Activated naive CD4-positive, alpha-beta T cell treated with anti-CD3 and anti-CD28 coated beads, Interleukin-2, amount 50 U/mL, for 72 hours (primary cell): ENCODE measurements at regions not wholly inside any gene's neighbourhood (a gene's known extent, or its start where the extent isn't known, plus 50 kb on each side); places are given as distances from the start of the nearest gene placed in this dataset.
"Not testable (repeated sequence)": the region's sequence is repeated elsewhere in the genome, so short reads cannot be mapped to it uniquely, and the experiment has no call there.

Source experiments
- ATAC-seq, 2 donors: fragments of 150-1000 bp; cut with Tn5 transposase; 2 replicates each; pipeline ENCODE4 v1.10.0; 2021; ENCODE audit warnings: mild to moderate bottlenecking in 2 of 2, moderate library complexity in 2 of 2
- DNase-seq, 2 donors: peaks; one replicate each; pipeline ENCODE4 v3.0.0; 2021 to 2022; ENCODE audit warnings: low spot score in 2 of 2
- H3K27ac Mint-ChIP-seq, 2 donors: one replicate each; pipeline ENCODE4 v1.8.0; 2022; ENCODE audit warnings: mild to moderate bottlenecking in 2 of 2, mixed read lengths in 2 of 2
- H3K36me3 Mint-ChIP-seq, 2 donors: one replicate each; pipeline ENCODE4 v1.8.0; 2022; ENCODE audit warnings: mixed read lengths in 2 of 2
- H3K9me3 Mint-ChIP-seq, 2 donors: one replicate each; pipeline ENCODE4 v1.8.0; 2022; ENCODE audit warnings: mixed read lengths in 2 of 2

- Mint-ChIP-seq H3K9me3 (peaks cover 9 to 22% of the 10 kb centered on the region in 2 donors), H3K27ac (no peak overlapping the region), H3K36me3 (peaks cover 7 to 9% of the 10 kb centered on the region in 2 donors)
- ATAC-seq (no peak), DNase-seq (no peak)
Observed at GRCh38 chr14:27528328-27528727, 930.5 kb upstream of the NOVA1 start.

GRCh38 chr14:27536748-27537147 lies 938.9 kb upstream of the NOVA1 start:
- DNase-seq (no peak), ATAC-seq (no peak)
- Mint-ChIP-seq H3K27ac (no peak overlapping the region), H3K36me3 (peaks cover 0 to 13% of the 10 kb centered on the region in 2 donors), H3K9me3 (peaks cover 12 to 35% of the 10 kb centered on the region in 2 donors)

GRCh38 chr14:27546111-27546510 lies 948.3 kb upstream of the NOVA1 start:
- Mint-ChIP-seq H3K9me3 (peaks cover 14 to 23% of the 10 kb centered on the region in 2 donors), H3K36me3 (peaks cover 0 to 8% of the 10 kb centered on the region in 2 donors), H3K27ac (no peak overlapping the region)
- DNase-seq (no peak), ATAC-seq (no peak)

GRCh38 chr14:27553790-27554189 lies 956.0 kb upstream of the NOVA1 start:
- Mint-ChIP-seq H3K27ac (no peak overlapping the region), H3K36me3 (no peaks in the 10 kb centered on the region), H3K9me3 (peaks cover 13 to 20% of the 10 kb centered on the region in 2 donors)
- ATAC-seq (no peak), DNase-seq (no peak)

GRCh38 chr14:27557445-27557844 lies 959.6 kb upstream of the NOVA1 start:
- ATAC-seq (no peak), DNase-seq (no peak)
- H3K9me3 Mint-ChIP-seq = peaks cover 6 to 8% of the 10 kb centered on the region in 2 donors
- no peaks in the 10 kb centered on the region for H3K36me3 Mint-ChIP-seq
- no peak overlapping the region for H3K27ac Mint-ChIP-seq

- Mint-ChIP-seq H3K9me3 (peaks cover 6 to 8% of the 10 kb centered on the region in 2 donors), H3K36me3 (no peaks in the 10 kb centered on the region), H3K27ac (no peak overlapping the region)
- DNase-seq (no peak), ATAC-seq (no peak)
Observed at GRCh38 chr14:27559848-27560247, 962.0 kb upstream of the NOVA1 start.

- ATAC-seq = no peak
- no peak for DNase-seq
- no peaks in the 10 kb centered on the region for H3K36me3 Mint-ChIP-seq
- H3K9me3 Mint-ChIP-seq = peaks cover 6 to 7% of the 10 kb centered on the region in 2 donors
- H3K27ac Mint-ChIP-seq = no peak overlapping the region
Observed at GRCh38 chr14:27566843-27567382, 969.1 kb upstream of the NOVA1 start.

- DNase-seq (no peak), ATAC-seq (no peak)
- peaks cover 0 to 18% of the 10 kb centered on the region in 2 donors for H3K36me3 Mint-ChIP-seq
- peaks cover 21 to 40% of the 10 kb centered on the region in 2 donors for H3K9me3 Mint-ChIP-seq
- H3K27ac Mint-ChIP-seq = no peak overlapping the region
Observed at GRCh38 chr14:27573018-27573417, 975.2 kb upstream of the NOVA1 start.

GRCh38 chr14:27587103-27587502 lies 989.3 kb upstream of the NOVA1 start:
- H3K36me3 Mint-ChIP-seq = peaks cover 0 to 4% of the 10 kb centered on the region in 2 donors
- no peak for ATAC-seq
- DNase-seq = no peak
- peaks cover 13 to 18% of the 10 kb centered on the region in 2 donors for H3K9me3 Mint-ChIP-seq
- H3K27ac Mint-ChIP-seq = no peak overlapping the region

GRCh38 chr14:27605282-27605681 lies 1007.4 kb upstream of the NOVA1 start:
- peaks cover under 1 to 21% of the 10 kb centered on the region in 2 donors for H3K9me3 Mint-ChIP-seq
- no peak overlapping the region for H3K27ac Mint-ChIP-seq
- DNase-seq = no peak
- no peak for ATAC-seq
- peaks cover 0 to 7% of the 10 kb centered on the region in 2 donors for H3K36me3 Mint-ChIP-seq

- no peak overlapping the region for H3K27ac Mint-ChIP-seq
- H3K36me3 Mint-ChIP-seq = peaks cover 0 to 5% of the 10 kb centered on the region in 2 donors
- DNase-seq (no peak), ATAC-seq (no peak)
- peaks cover 4 to 18% of the 10 kb centered on the region in 2 donors for H3K9me3 Mint-ChIP-seq
Observed at GRCh38 chr14:27608377-27608776, 1010.5 kb upstream of the NOVA1 start.

GRCh38 chr14:27612121-27612520 lies 1014.3 kb upstream of the NOVA1 start:
- Mint-ChIP-seq H3K36me3 (no peaks in the 10 kb centered on the region), H3K27ac (no peak overlapping the region), H3K9me3 (peaks cover 4 to 8% of the 10 kb centered on the region in 2 donors)
- DNase-seq (no peak), ATAC-seq (no peak)

- DNase-seq (no peak), ATAC-seq (no peak)
- Mint-ChIP-seq H3K36me3 (no peaks in the 10 kb centered on the region), H3K27ac (no peak overlapping the region), H3K9me3 (peaks cover 4 to 8% of the 10 kb centered on the region in 2 donors)
Observed at GRCh38 chr14:27613102-27613501, 1015.3 kb upstream of the NOVA1 start.

GRCh38 chr14:27623782-27624181 lies 1025.9 kb upstream of the NOVA1 start:
- ATAC-seq = no peak
- no peak overlapping the region for H3K27ac Mint-ChIP-seq
- no peak for DNase-seq
- peaks cover 30 to 36% of the 10 kb centered on the region in 2 donors for H3K9me3 Mint-ChIP-seq
- peaks cover 7 to 8% of the 10 kb centered on the region in 2 donors for H3K36me3 Mint-ChIP-seq

GRCh38 chr14:27634056-27634970 lies 1036.5 kb upstream of the NOVA1 start:
- ATAC-seq = no peak
- peaks cover 16 to 25% of the 10 kb centered on the region in 2 donors for H3K9me3 Mint-ChIP-seq
- H3K36me3 Mint-ChIP-seq = no peaks in the 10 kb centered on the region

GRCh38 chr14:27640688-27641087 lies 1042.9 kb upstream of the NOVA1 start:
- not testable (repeated sequence) for H3K36me3 Mint-ChIP-seq, H3K27ac Mint-ChIP-seq, DNase-seq, ATAC-seq
- H3K9me3 Mint-ChIP-seq = peaks cover 22 to 30% of the 10 kb centered on the region in 2 donors

More at GRCh38 chr14:27634056-27634970, 1036.5 kb upstream of the NOVA1 start:
- DNase-seq = no peak
- no peak overlapping the region for H3K27ac Mint-ChIP-seq

GRCh38 chr14:27642251-27642866 lies 1044.5 kb upstream of the NOVA1 start:
- Mint-ChIP-seq H3K27ac (no peak overlapping the region), H3K36me3 (no peaks in the 10 kb centered on the region), H3K9me3 (peaks cover 17 to 25% of the 10 kb centered on the region in 2 donors)
- DNase-seq (no peak), ATAC-seq (no peak)
